ENCODE measurements at regions not wholly inside any gene's neighbourhood (a gene's known extent, or its start where the extent isn't known, plus 50 kb on each side); places are given as distances from the start of the nearest gene placed in this dataset.

GRCh38 chr19:28831462-28831861 is 381.5 kb downstream of the UQCRFS1 start:
- DNase-seq (ENCODE audit: low read depth): no peak
- no peak for TF ChIP-seq CTCF (IDR thresholded peaks at IDR 0.05; ENCODE audit: low read depth, low read length, missing control alignments)
- H3K4me3 ChIP-seq (ENCODE audit: low read depth, low read length): no peak overlapping the region

- no peak for TF ChIP-seq CTCF (IDR thresholded peaks at IDR 0.05; ENCODE audit: low read depth, low read length, missing control alignments)
- no peak overlapping the region for H3K4me3 ChIP-seq (ENCODE audit: low read depth, low read length)
- no peak for DNase-seq (ENCODE audit: low read depth)
Observed at GRCh38 chr19:28829762-28830161, 383.2 kb downstream of the UQCRFS1 start.

GRCh38 chr19:28829359-28829758 is 383.6 kb downstream of the UQCRFS1 start:
- no peak for TF ChIP-seq CTCF (IDR thresholded peaks at IDR 0.05; ENCODE audit: low read depth, low read length, missing control alignments)
- H3K4me3 ChIP-seq (ENCODE audit: low read depth, low read length): no peak overlapping the region
- no peak for DNase-seq (ENCODE audit: low read depth)

GRCh38 chr19:28828276-28828870 is 384.6 kb downstream of the UQCRFS1 start:
- TF ChIP-seq CTCF (IDR thresholded peaks at IDR 0.05; ENCODE audit: low read depth, low read length, missing control alignments): no peak
- DNase-seq (ENCODE audit: low read depth): no peak
- H3K4me3 ChIP-seq (ENCODE audit: low read depth, low read length): no peak overlapping the region

- no peak for DNase-seq (ENCODE audit: low read depth)
- no peak for TF ChIP-seq CTCF (IDR thresholded peaks at IDR 0.05; ENCODE audit: low read depth, low read length, missing control alignments)
- H3K4me3 ChIP-seq (ENCODE audit: low read depth, low read length): no peak overlapping the region
Observed at GRCh38 chr19:28827382-28827781, 385.6 kb downstream of the UQCRFS1 start.

GRCh38 chr19:28823338-28823961 is 389.5 kb downstream of the UQCRFS1 start:
- H3K4me3 ChIP-seq (ENCODE audit: low read depth, low read length): no peak overlapping the region

More at GRCh38 chr19:28823338-28823961, 389.5 kb downstream of the UQCRFS1 start:
- DNase-seq (ENCODE audit: low read depth): no peak
- TF ChIP-seq CTCF (IDR thresholded peaks at IDR 0.05; ENCODE audit: low read depth, low read length, missing control alignments): no peak
